ENCODE measurements at regions not wholly inside any gene's neighbourhood (a gene's known extent, or its start where the extent isn't known, plus 50 kb on each side); places are given as distances from the start of the nearest gene placed in this dataset.

DNA sequence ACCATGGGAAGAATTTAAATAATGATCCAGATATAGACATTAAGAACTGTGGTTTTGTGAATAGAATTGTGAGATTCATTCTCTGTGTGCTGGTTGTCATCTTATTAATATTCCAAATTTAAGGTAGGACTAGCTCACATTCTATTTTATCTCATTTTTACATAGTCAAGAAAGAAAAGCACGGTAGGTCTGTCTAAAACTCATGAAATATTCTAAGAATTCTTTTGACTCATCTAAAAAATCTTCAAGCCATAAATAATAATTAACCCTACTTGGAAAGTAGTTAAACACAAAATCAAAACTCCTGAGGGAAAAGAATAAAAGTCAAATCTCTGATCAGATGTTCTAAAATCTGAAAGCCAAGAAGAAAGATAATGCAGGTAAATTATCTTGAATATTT lies 388.8 kb upstream of the CHAC2 start:
- TF ChIP-seq, protein P1, sequence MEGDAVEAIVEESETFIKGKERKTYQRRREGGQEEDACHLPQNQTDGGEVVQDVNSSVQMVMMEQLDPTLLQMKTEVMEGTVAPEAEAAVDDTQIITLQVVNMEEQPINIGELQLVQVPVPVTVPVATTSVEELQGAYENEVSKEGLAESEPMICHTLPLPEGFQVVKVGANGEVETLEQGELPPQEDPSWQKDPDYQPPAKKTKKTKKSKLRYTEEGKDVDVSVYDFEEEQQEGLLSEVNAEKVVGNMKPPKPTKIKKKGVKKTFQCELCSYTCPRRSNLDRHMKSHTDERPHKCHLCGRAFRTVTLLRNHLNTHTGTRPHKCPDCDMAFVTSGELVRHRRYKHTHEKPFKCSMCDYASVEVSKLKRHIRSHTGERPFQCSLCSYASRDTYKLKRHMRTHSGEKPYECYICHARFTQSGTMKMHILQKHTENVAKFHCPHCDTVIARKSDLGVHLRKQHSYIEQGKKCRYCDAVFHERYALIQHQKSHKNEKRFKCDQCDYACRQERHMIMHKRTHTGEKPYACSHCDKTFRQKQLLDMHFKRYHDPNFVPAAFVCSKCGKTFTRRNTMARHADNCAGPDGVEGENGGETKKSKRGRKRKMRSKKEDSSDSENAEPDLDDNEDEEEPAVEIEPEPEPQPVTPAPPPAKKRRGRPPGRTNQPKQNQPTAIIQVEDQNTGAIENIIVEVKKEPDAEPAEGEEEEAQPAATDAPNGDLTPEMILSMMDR (IDR thresholded peaks at IDR 0.05), result no peak
- TF ChIP-seq POLR2A (IDR thresholded peaks at IDR 0.05), result no peak
- H3K36me3 ChIP-seq, result no peaks in the 10 kb centered on the region
- H3K4me1 ChIP-seq, result no peaks in the 10 kb centered on the region
- H3K4me3 ChIP-seq, result no peak overlapping the region
- DNase-seq, result no peak
- no peaks in the 10 kb centered on the region for H3K9me3 ChIP-seq
- intact Hi-C loops (cut with DNase I; ENCODE audit: low total_unique reads), result no loop called here
- H3K27me3 ChIP-seq, result no peaks in the 10 kb centered on the region
- no peak overlapping the region for H3K27ac ChIP-seq

DNA sequence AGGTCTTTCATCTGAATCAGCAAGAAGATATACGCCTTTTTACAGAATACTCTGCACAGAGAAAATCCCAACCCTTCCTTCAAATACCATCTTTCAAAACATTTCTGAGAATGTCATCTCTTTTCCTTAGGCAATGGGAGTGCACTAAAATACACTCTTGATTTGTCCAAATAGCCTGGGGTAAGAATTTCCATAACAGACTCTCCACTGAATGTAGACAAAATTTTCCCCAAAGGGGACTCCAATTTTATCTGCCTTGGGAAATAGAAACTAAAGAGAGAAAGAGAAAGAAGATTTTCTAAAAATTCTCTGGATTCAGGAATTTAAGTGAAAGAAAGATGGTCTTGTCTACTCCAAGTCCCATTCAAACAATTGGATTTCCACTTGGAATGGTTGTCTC lies 394.5 kb upstream of the CHAC2 start:
- H3K36me3 ChIP-seq, result no peaks in the 10 kb centered on the region
- H3K4me1 ChIP-seq, result no peaks in the 10 kb centered on the region
- TF ChIP-seq, protein P1 (IDR thresholded peaks at IDR 0.05), result no peak
- TF ChIP-seq POLR2A (IDR thresholded peaks at IDR 0.05), result no peak
- H3K27ac ChIP-seq, result no peak overlapping the region
- intact Hi-C loops (cut with DNase I; ENCODE audit: low total_unique reads), result no loop called here
- DNase-seq, result no peak
- no peaks in the 10 kb centered on the region for H3K9me3 ChIP-seq
- H3K27me3 ChIP-seq, result no peaks in the 10 kb centered on the region
- H3K4me3 ChIP-seq, result no peak overlapping the region

DNA sequence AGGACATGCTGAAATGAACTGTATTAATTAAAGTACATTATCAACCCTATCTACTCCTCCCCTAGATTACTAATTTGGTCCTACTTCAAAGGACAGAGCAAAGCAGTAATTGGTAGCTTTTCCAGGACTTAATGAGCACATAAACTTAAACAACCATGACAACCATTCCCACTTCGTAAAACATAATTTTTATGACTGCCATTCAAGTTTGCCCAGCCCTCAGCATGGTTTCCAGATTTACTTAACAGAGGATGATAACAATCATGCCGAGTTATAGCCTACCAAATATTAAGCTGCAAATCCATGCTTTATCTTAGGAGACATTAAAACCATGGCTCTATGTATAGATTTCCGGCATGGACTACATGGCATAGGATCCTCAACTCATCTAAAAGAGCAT lies 401.1 kb upstream of the CHAC2 start:
- no peak for TF ChIP-seq POLR2A (IDR thresholded peaks at IDR 0.05)
- TF ChIP-seq, protein P1 (IDR thresholded peaks at IDR 0.05), result no peak
- Histone ChIP-seq H3K4me1 (no peaks in the 10 kb centered on the region), H3K9me3 (no peaks in the 10 kb centered on the region), H3K4me3 (no peak overlapping the region), H3K27ac (no peak overlapping the region), H3K36me3 (no peaks in the 10 kb centered on the region), H3K27me3 (no peaks in the 10 kb centered on the region)
- intact Hi-C loops (cut with DNase I; ENCODE audit: low total_unique reads), result no loop called here
- no peak for DNase-seq

DNA sequence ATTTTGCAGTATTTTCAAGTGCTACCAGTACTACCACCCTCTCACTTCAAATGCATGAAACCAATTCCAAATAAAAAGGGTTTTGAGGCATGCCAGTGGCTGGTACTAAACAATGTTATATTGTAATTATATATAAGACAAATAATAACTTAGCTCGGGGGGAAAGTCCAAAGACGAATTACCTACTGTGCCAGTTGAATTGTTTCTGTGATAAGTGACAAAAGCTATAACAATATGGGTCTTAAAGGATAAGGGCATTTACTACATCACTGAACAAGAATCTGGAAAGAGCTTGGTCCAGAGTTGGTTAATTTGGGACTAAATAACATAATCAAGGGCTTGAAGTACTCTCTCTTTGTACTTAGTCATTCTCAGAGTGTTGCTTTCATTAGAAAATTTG lies 404.7 kb upstream of the CHAC2 start:
- no peaks in the 10 kb centered on the region for H3K4me1 ChIP-seq
- H3K9me3 ChIP-seq, result no peaks in the 10 kb centered on the region
- no peak overlapping the region for H3K27ac ChIP-seq
- intact Hi-C loops (cut with DNase I; ENCODE audit: low total_unique reads), result no loop called here
- DNase-seq, result no peak
- H3K27me3 ChIP-seq, result no peaks in the 10 kb centered on the region
- no peaks in the 10 kb centered on the region for H3K36me3 ChIP-seq
- H3K4me3 ChIP-seq, result no peak overlapping the region
- TF ChIP-seq POLR2A (IDR thresholded peaks at IDR 0.05), result no peak
- TF ChIP-seq, protein P1 (IDR thresholded peaks at IDR 0.05), result no peak

DNA sequence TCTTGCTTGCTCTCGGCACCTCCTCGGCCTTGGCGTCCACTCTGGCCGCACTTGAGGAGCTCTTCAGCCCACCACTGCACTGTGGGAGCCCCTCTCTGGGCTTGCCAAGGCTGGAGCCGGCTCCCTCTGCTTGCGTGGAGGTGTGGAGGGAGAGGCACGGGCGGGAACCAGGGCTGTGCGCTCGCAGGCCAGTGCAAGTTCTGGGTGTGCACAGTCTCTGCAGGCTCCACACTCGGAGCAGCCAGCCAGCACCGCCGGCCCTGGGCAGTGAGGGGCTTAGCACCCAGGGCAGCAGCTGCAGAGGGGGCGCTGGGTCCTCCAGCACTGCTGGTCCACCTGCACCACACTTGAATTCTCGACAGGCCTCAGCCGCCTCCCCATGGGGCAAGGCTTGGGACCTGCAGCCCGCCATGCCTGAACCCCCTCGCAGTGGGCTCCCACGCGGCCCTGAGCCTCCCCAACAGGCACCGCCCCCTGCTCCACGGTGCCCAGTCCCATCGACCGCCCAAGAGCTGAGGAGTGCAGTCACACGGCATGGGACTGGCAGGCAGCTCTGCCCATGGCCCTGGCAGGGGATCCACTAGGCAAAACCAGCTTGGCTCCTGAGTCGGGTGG lies 411.2 kb upstream of the CHAC2 start:
- TF ChIP-seq, protein P1 (IDR thresholded peaks at IDR 0.05), result no peak
- TF ChIP-seq POLR2A (IDR thresholded peaks at IDR 0.05), result no peak
- no peaks in the 10 kb centered on the region for H3K36me3 ChIP-seq
- intact Hi-C loops (cut with DNase I; ENCODE audit: low total_unique reads), result no loop called here

More for the DNA sequence above, 411.2 kb upstream of the CHAC2 start:
- H3K4me3 ChIP-seq, result no peak overlapping the region
- no peaks in the 10 kb centered on the region for H3K4me1 ChIP-seq
- H3K27ac ChIP-seq, result no peak overlapping the region
- DNase-seq, result no peak
- no peaks in the 10 kb centered on the region for H3K9me3 ChIP-seq
- H3K27me3 ChIP-seq, result no peaks in the 10 kb centered on the region
